Upper lobe of left lung (tissue), 6 donors: ENCODE measurements at regions not wholly inside any gene's neighbourhood (a gene's known extent, or its start where the extent isn't known, plus 50 kb on each side); places are given as distances from the start of the nearest gene placed in this dataset.

Experiments used
- ATAC-seq, 2 donors: fragments of 200-7000 bp; cut with Tn5 transposase; one replicate each; pipeline ENCODE4 v1.9.1; 2022; ENCODE audit warnings: mild to moderate bottlenecking in 2 of 2, moderate library complexity in 2 of 2; ENCODE audit not compliant: low FRiP score in 2 of 2
- DNase-seq, 2 donors: peaks; one replicate each; pipeline ENCODE4 v3.0.0-alpha.2; 2019 to 2020
- H3K27ac ChIP-seq, 4 donors: fragments of 200-600 bp; sonication (generic); one replicate each; pipeline ENCODE4 v1.5.1; 2016 to 2019
- H3K27me3 ChIP-seq, 4 donors: fragments of 200-600 bp; sonication (generic); one replicate each; pipeline ENCODE4 v1.5.1; 2017 to 2019
- H3K36me3 ChIP-seq, 4 donors: fragments of 200-600 bp; sonication (generic); one replicate each; pipeline ENCODE4 v1.5.1; 2016 to 2019
- H3K4me1 ChIP-seq, 4 donors: fragments of 200-600 bp; sonication (generic); one replicate each; pipeline ENCODE4 v1.5.1; 2018 to 2019
- H3K4me3 ChIP-seq, 4 donors: fragments of 200-600 bp; sonication (generic); one replicate each; pipeline ENCODE4 v1.5.1; 2017 to 2019; ENCODE audit warnings: mild to moderate bottlenecking in 2 of 4, moderate library complexity in 1 of 4
- H3K9me3 ChIP-seq, 4 donors: fragments of 200-600 bp; sonication (generic); one replicate each; pipeline ENCODE4 v1.5.1; 2018 to 2019
- CTCF ChIP-seq, 6 experiments: fragments of 450-650 bp in 4 of 6; fragments of 200-600 bp in 2 of 6; sonication (generic) in 2 of 6; IDR thresholded peaks; one replicate each; pipeline ENCODE4 v1.5.1; 2016 to 2019; ENCODE audit warnings: antibody characterized with exemption in 6 of 6
- EP300 ChIP-seq, 4 donors: sonication (generic); formaldehyde crosslinking; IDR thresholded peaks; one replicate each; pipeline ENCODE4 v1.5.1; 2017; ENCODE audit warnings: antibody characterized with exemption in 4 of 4, control low read depth in 2 of 4
- POLR2A ChIP-seq, 4 donors: fragments of 450-650 bp; IDR thresholded peaks; one replicate each; pipeline ENCODE4 v1.5.1; 2016 to 2017; ENCODE audit warnings: antibody characterized with exemption in 4 of 4, mild to moderate bottlenecking in 2 of 4
- POLR2AphosphoS5 ChIP-seq, 2 donors: sonication (generic); formaldehyde crosslinking; IDR thresholded peaks; one replicate each; pipeline ENCODE4 v1.5.1; 2017; ENCODE audit warnings: antibody characterized with exemption in 2 of 2
- WGBS, 2 donors: methylation state at CpG; one replicate each; pipeline ENCODE4 v1.1.5; 2017 to 2018; 5-methylcytosine and 5-hydroxymethylcytosine counted together
- donor health status: DM: no; HTN: no; CAD: no; lungs with moderate emphysema.
- donor health status: DM: no; HTN: yes; CAD: no; lungs with severe emphysema.

- DNase-seq, result no peak
- Histone ChIP-seq H3K27ac (no peak overlapping the region), H3K4me3 (no peak overlapping the region), H3K9me3 (no peaks in the 10 kb centered on the region), H3K4me1 (no peaks in the 10 kb centered on the region), H3K27me3 (no peaks in the 10 kb centered on the region), H3K36me3 (no peaks in the 10 kb centered on the region)
- ATAC-seq, result no peak
- 58 to 82% methylated on average over 2 of the region's 2 CpGs for WGBS, 2 donors
- TF ChIP-seq CTCF (IDR thresholded peaks at IDR 0.05), result no peak
- TF ChIP-seq POLR2A (IDR thresholded peaks at IDR 0.05), result no peak
- no peak for TF ChIP-seq EP300 (IDR thresholded peaks at IDR 0.05)
- no peak for TF ChIP-seq POLR2AphosphoS5 (IDR thresholded peaks at IDR 0.05)
Measured at GRCh38 chr19:20349206-20349605, 182.2 kb downstream of the ZNF486 start.

- Histone ChIP-seq H3K27ac (no peak overlapping the region), H3K27me3 (no peaks in the 10 kb centered on the region), H3K9me3 (no peaks in the 10 kb centered on the region), H3K36me3 (no peaks in the 10 kb centered on the region), H3K4me3 (no peak overlapping the region), H3K4me1 (no peaks in the 10 kb centered on the region)
- WGBS, 2 donors, result 90 to 93% methylated on average over 4 of the region's 4 CpGs
- no peak for TF ChIP-seq POLR2A (IDR thresholded peaks at IDR 0.05)
- no peak for TF ChIP-seq POLR2AphosphoS5 (IDR thresholded peaks at IDR 0.05)
- no peak for TF ChIP-seq EP300 (IDR thresholded peaks at IDR 0.05)
- no peak for TF ChIP-seq CTCF (IDR thresholded peaks at IDR 0.05)
- ATAC-seq, result no peak
- DNase-seq, result no peak
Measured at GRCh38 chr19:20339444-20339843, 172.4 kb downstream of the ZNF486 start.

- 82 to 89% methylated on average over 3 of the region's 3 CpGs for WGBS, 2 donors
- DNase-seq (no peak), ATAC-seq (no peak)
- no peak overlapping the region for H3K27ac ChIP-seq
- TF ChIP-seq POLR2AphosphoS5 (IDR thresholded peaks at IDR 0.05) (no peak), POLR2A (IDR thresholded peaks at IDR 0.05) (no peak), CTCF (IDR thresholded peaks at IDR 0.05) (no peak), EP300 (IDR thresholded peaks at IDR 0.05) (no peak)
- peaks cover 0 to 6% (median 0%) of the 10 kb centered on the region in 4 donors for H3K9me3 ChIP-seq
- H3K4me1 ChIP-seq, result no peaks in the 10 kb centered on the region
- no peaks in the 10 kb centered on the region for H3K27me3 ChIP-seq
- no peaks in the 10 kb centered on the region for H3K36me3 ChIP-seq
- no peak overlapping the region for H3K4me3 ChIP-seq
Measured at GRCh38 chr19:20334760-20335159, 167.7 kb downstream of the ZNF486 start.

- no peak for DNase-seq
- no peak for ATAC-seq
- 67 to 92% methylated on average over 1 of the region's 1 CpG for WGBS, 2 donors
- Histone ChIP-seq H3K36me3 (no peaks in the 10 kb centered on the region), H3K4me3 (no peak overlapping the region), H3K9me3 (peaks cover 0 to 6% (median 0%) of the 10 kb centered on the region in 4 donors), H3K27ac (no peak overlapping the region), H3K4me1 (no peaks in the 10 kb centered on the region), H3K27me3 (no peaks in the 10 kb centered on the region)
- no peak for TF ChIP-seq POLR2AphosphoS5 (IDR thresholded peaks at IDR 0.05)
Measured at GRCh38 chr19:20333508-20333907, 166.5 kb downstream of the ZNF486 start.

- Histone ChIP-seq H3K9me3 (peaks cover 0 to 5% (median 0%) of the 10 kb centered on the region in 4 donors), H3K4me3 (no peak overlapping the region), H3K27me3 (no peaks in the 10 kb centered on the region), H3K4me1 (no peaks in the 10 kb centered on the region), H3K36me3 (no peaks in the 10 kb centered on the region), H3K27ac (no peak overlapping the region)
- TF ChIP-seq EP300 (IDR thresholded peaks at IDR 0.05) (no peak), CTCF (IDR thresholded peaks at IDR 0.05) (no peak)
- DNase-seq (no peak), ATAC-seq (no peak)
Measured at GRCh38 chr19:20325151-20325550, 158.1 kb downstream of the ZNF486 start.
